ENCODE measurements at regions not wholly inside any gene's neighbourhood (a gene's known extent, or its start where the extent isn't known, plus 50 kb on each side); places are given as distances from the start of the nearest gene placed in this dataset.

DNA sequence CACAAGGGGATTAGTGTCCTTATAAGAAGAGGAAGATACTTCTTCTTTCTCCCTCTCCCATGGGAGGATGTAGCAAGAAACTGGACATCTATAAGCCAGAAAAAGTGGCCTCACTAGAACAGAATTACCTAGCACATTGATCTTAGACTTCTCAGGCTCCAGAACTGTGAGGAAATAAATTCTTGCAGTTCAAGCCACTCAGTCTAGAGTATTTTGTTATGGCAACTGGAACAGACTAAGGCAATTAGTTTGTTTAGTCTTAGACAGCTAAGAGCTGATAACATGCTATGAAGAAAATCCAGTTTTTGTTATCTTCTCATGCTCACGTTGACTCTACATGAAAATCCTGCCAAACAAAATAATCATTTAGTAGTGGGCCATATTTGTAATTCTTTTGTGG, 627.6 kb upstream of the PHF14 start (continued):
- TF ChIP-seq ZBTB10 (tag by site-specific recombination; IDR thresholded peaks at IDR 0.05) (no peak), ZSCAN5A (tag by site-specific recombination; IDR thresholded peaks at IDR 0.05) (no peak)
- TF ChIP-seq, protein P1, sequence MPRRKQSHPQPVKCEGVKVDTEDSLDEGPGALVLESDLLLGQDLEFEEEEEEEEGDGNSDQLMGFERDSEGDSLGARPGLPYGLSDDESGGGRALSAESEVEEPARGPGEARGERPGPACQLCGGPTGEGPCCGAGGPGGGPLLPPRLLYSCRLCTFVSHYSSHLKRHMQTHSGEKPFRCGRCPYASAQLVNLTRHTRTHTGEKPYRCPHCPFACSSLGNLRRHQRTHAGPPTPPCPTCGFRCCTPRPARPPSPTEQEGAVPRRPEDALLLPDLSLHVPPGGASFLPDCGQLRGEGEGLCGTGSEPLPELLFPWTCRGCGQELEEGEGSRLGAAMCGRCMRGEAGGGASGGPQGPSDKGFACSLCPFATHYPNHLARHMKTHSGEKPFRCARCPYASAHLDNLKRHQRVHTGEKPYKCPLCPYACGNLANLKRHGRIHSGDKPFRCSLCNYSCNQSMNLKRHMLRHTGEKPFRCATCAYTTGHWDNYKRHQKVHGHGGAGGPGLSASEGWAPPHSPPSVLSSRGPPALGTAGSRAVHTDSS (tag by site-specific recombination; IDR thresholded peaks at IDR 0.05): no peak

- H3K9me3 ChIP-seq (ENCODE audit: control insufficient read depth, insufficient read depth, low read depth, low read length): no peaks in the 10 kb centered on the region
- no peaks in the 10 kb centered on the region for H3K4me1 ChIP-seq (ENCODE audit: control insufficient read depth, insufficient read depth, low read length)
- TF ChIP-seq ZNF112 (tag by site-specific recombination; IDR thresholded peaks at IDR 0.05) (no peak), SCRT2 (tag by site-specific recombination; IDR thresholded peaks at IDR 0.05) (no peak), ZNF624 (tag by site-specific recombination; IDR thresholded peaks at IDR 0.05) (no peak), ZBTB8A (tag by site-specific recombination; IDR thresholded peaks at IDR 0.05) (no peak), ZBTB20 (tag by site-specific recombination; IDR thresholded peaks at IDR 0.05) (no peak), IKZF3 (tag by site-specific recombination; IDR thresholded peaks at IDR 0.05) (no peak), ZNF16 (tag by site-specific recombination; IDR thresholded peaks at IDR 0.05; ENCODE audit: low read depth) (no peak), ZNF704 (tag by site-specific recombination; IDR thresholded peaks at IDR 0.05) (no peak), ZNF239 (tag by site-specific recombination; IDR thresholded peaks at IDR 0.05) (no peak), ZNF37A (tag by site-specific recombination; IDR thresholded peaks at IDR 0.05) (no peak)
- TF ChIP-seq, protein P2, sequence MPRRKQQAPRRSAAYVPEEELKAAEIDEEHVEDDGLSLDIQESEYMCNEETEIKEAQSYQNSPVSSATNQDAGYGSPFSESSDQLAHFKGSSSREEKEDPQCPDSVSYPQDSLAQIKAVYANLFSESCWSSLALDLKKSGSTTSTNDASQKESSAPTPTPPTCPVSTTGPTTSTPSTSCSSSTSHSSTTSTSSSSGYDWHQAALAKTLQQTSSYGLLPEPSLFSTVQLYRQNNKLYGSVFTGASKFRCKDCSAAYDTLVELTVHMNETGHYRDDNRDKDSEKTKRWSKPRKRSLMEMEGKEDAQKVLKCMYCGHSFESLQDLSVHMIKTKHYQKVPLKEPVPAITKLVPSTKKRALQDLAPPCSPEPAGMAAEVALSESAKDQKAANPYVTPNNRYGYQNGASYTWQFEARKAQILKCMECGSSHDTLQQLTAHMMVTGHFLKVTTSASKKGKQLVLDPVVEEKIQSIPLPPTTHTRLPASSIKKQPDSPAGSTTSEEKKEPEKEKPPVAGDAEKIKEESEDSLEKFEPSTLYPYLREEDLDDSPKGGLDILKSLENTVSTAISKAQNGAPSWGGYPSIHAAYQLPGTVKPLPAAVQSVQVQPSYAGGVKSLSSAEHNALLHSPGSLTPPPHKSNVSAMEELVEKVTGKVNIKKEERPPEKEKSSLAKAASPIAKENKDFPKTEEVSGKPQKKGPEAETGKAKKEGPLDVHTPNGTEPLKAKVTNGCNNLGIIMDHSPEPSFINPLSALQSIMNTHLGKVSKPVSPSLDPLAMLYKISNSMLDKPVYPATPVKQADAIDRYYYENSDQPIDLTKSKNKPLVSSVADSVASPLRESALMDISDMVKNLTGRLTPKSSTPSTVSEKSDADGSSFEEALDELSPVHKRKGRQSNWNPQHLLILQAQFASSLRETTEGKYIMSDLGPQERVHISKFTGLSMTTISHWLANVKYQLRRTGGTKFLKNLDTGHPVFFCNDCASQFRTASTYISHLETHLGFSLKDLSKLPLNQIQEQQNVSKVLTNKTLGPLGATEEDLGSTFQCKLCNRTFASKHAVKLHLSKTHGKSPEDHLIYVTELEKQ (tag by site-specific recombination; IDR thresholded peaks at IDR 0.05; ENCODE audit: borderline replicate concordance): no peak
- TF ChIP-seq, protein P3, sequence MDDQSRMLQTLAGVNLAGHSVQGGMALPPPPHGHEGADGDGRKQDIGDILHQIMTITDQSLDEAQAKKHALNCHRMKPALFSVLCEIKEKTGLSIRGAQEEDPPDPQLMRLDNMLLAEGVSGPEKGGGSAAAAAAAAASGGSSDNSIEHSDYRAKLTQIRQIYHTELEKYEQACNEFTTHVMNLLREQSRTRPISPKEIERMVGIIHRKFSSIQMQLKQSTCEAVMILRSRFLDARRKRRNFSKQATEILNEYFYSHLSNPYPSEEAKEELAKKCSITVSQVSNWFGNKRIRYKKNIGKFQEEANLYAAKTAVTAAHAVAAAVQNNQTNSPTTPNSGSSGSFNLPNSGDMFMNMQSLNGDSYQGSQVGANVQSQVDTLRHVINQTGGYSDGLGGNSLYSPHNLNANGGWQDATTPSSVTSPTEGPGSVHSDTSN (CRISPR knock-in tag; IDR thresholded peaks at IDR 0.05): no peak
- TF ChIP-seq, protein P4, sequence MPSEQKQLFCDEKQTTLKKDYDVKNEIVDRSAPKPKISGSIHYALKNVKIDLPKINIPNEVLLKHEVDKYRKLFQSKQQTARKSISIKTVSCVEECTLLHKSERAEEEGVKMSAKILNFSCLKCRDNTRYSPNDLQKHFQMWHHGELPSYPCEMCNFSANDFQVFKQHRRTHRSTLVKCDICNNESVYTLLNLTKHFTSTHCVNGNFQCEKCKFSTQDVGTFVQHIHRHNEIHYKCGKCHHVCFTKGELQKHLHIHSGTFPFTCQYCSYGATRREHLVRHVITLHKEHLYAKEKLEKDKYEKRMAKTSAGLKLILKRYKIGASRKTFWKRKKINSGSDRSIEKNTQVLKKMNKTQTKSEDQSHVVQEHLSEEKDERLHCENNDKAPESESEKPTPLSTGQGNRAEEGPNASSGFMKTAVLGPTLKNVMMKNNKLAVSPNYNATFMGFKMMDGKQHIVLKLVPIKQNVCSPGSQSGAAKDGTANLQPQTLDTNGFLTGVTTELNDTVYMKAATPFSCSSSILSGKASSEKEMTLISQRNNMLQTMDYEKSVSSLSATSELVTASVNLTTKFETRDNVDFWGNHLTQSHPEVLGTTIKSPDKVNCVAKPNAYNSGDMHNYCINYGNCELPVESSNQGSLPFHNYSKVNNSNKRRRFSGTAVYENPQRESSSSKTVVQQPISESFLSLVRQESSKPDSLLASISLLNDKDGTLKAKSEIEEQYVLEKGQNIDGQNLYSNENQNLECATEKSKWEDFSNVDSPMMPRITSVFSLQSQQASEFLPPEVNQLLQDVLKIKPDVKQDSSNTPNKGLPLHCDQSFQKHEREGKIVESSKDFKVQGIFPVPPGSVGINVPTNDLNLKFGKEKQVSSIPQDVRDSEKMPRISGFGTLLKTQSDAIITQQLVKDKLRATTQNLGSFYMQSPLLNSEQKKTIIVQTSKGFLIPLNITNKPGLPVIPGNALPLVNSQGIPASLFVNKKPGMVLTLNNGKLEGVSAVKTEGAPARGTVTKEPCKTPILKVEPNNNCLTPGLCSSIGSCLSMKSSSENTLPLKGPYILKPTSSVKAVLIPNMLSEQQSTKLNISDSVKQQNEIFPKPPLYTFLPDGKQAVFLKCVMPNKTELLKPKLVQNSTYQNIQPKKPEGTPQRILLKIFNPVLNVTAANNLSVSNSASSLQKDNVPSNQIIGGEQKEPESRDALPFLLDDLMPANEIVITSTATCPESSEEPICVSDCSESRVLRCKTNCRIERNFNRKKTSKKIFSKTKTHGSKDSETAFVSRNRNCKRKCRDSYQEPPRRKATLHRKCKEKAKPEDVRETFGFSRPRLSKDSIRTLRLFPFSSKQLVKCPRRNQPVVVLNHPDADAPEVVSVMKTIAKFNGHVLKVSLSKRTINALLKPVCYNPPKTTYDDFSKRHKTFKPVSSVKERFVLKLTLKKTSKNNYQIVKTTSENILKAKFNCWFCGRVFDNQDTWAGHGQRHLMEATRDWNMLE (tag by site-specific recombination; conservative IDR thresholded peaks at IDR 0.05; ENCODE audit: low read depth): no peak
- no peaks in the 10 kb centered on the region for H3K36me3 ChIP-seq (ENCODE audit: control insufficient read depth in 2 of 2, insufficient read depth in 1 of 2, low read length in 2 of 2)
- no peak overlapping the region for H3K27ac ChIP-seq (ENCODE audit: extremely low read depth, low read depth, low read length)
- no peak overlapping the region for H3K4me3 ChIP-seq (ENCODE audit: low read depth, low read length)
- ChIA-PET POLR2A (no interaction called here), CTCF (no interaction called here)
Observed at GRCh38 chr7:10355816-10356215, 617.9 kb upstream of the PHF14 start.

Data from HEK293 (cell line).